ENCODE measurements at regions not wholly inside any gene's neighbourhood (a gene's known extent, or its start where the extent isn't known, plus 50 kb on each side); places are given as distances from the start of the nearest gene placed in this dataset.

- H3K27ac ChIP-seq: no peak overlapping the region
Observed at GRCh38 chr2:15793978-15794377, 146.4 kb upstream of the MYCN start.

GRCh38 chr2:15794608-15795134 lies 145.7 kb upstream of the MYCN start:
- H3K27ac ChIP-seq: no peak overlapping the region
- TF ChIP-seq CTCF (IDR thresholded peaks at IDR 0.05): no peak
- TF ChIP-seq ZFX (IDR thresholded peaks at IDR 0.05; ENCODE audit: borderline replicate concordance): no peak

More at GRCh38 chr2:15793978-15794377, 146.4 kb upstream of the MYCN start:
- TF ChIP-seq CTCF (IDR thresholded peaks at IDR 0.05) (no peak), ZFX (IDR thresholded peaks at IDR 0.05; ENCODE audit: borderline replicate concordance) (no peak)

GRCh38 chr2:15795426-15795825 lies 144.9 kb upstream of the MYCN start:
- no peak for TF ChIP-seq ZFX (IDR thresholded peaks at IDR 0.05; ENCODE audit: borderline replicate concordance)
- TF ChIP-seq CTCF (IDR thresholded peaks at IDR 0.05): no peak
- no peak overlapping the region for H3K27ac ChIP-seq

GRCh38 chr2:15796167-15796942 lies 144.0 kb upstream of the MYCN start:
- TF ChIP-seq CTCF (IDR thresholded peaks at IDR 0.05) (no peak), ZFX (IDR thresholded peaks at IDR 0.05; ENCODE audit: borderline replicate concordance) (no peak)
- no peak overlapping the region for H3K27ac ChIP-seq

- no peak for TF ChIP-seq CTCF (IDR thresholded peaks at IDR 0.05)
- TF ChIP-seq ZFX (IDR thresholded peaks at IDR 0.05; ENCODE audit: borderline replicate concordance): no peak
- H3K27ac ChIP-seq: no peak overlapping the region
Observed at GRCh38 chr2:15797231-15797938, 143.0 kb upstream of the MYCN start.

GRCh38 chr2:15797939-15798281 lies 142.4 kb upstream of the MYCN start:
- TF ChIP-seq ZFX (IDR thresholded peaks at IDR 0.05; ENCODE audit: borderline replicate concordance) (no peak), CTCF (IDR thresholded peaks at IDR 0.05) (no peak)
- H3K27ac ChIP-seq: no peak overlapping the region

Measured in 22Rv1 (cell line).